NCI-H1092 treated with DMSO at 0.1 percent for 48 hours (cell line): ENCODE measurements at regions not wholly inside any gene's neighbourhood (a gene's known extent, or its start where the extent isn't known, plus 50 kb on each side); places are given as distances from the start of the nearest gene placed in this dataset.
A peak's percentile ranks its signal among the peaks of the same experiment; 100 is the strongest.

ENCODE experiments used
- DNase-seq: peaks from one replicate; lab custom pipeline; 2025; lab: John Stamatoyannopoulos, UW

- DNase-seq: no peak
Observed at GRCh38 chr12:84676787-84677186, 235.8 kb downstream of the SLC6A15 start.

GRCh38 chr12:84661786-84662185 is 250.8 kb downstream of the SLC6A15 start:
- DNase-seq: no peak

DNA sequence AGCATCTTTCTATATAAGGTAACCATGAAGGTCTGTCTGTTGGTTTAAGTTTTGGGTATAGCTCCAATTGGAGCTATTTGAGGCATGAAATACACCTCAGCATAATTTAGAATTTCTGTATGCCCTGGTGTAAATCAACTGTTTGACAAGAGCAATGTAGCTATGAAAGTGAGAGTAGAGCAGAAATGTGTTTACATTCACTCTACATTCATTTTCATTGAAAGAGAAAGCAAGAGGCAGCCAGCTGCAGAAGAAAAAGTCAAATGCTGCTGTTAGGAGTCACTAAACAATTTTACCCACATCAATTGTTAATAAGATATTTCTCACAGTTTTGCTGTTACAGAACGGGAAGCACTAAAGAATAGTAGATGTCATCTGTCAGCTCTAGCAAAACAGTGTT is 252.5 kb downstream of the SLC6A15 start:
- DNase-seq: no peak

DNA sequence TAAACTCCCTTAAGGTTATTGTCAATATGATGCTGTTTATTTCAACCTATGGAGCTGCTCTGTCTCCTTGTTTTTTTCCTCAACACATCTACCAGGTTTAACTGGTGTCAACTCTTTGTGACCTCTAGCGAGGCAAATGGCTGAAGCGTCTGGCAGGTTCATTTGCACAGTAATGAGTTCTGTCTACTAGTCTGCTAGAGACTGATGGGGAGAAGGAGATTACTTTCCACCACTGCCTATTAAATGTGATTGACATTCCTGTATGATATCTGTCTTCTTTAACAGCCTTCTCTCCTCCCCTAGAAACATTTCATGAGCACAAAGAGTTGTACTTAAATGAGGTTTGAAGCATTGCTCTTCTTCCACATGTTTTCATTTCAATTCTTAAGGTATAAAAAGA is 253.7 kb downstream of the SLC6A15 start:
- no peak for DNase-seq

DNA sequence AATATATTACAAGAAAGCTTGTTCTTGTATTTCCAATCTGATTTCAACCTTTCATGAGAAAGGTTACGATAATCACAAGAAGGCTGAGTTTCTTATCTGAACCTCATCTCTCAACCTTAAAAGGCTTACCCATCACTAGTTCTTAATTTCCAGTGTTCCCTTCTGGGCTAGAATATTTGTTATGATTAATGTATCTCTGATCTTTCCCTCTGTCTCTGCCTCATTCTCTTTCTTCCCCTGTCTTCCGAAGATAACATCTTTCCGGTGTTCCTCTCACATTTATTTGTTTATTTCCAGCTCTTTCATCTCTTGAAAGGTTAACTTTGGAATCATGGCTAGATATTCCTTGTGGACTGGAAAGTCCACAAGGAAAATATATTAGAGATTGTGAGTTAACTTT is 255.9 kb downstream of the SLC6A15 start:
- DNase-seq: no peak

- no peak for DNase-seq
Observed at GRCh38 chr12:84653482-84653881, 259.1 kb downstream of the SLC6A15 start.

DNA sequence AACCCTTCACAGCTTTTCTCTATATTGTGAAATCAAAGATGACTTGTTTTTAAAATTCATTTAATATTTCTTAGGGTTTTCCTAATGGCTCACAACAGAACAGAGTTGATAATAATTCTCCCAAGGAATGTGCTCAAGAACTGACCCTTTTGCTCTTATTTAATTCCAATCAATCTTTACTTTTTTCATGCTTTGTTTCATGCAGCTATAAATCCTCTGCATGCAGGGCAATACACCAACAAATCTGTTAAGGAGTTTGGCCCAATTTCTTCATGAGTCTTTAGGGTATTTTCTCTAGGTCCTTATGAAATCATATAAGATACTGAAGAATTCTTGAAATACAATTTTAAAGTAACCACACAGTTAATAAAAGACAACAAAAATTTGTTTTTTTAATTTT is 264.2 kb downstream of the SLC6A15 start:
- no peak for DNase-seq

DNA sequence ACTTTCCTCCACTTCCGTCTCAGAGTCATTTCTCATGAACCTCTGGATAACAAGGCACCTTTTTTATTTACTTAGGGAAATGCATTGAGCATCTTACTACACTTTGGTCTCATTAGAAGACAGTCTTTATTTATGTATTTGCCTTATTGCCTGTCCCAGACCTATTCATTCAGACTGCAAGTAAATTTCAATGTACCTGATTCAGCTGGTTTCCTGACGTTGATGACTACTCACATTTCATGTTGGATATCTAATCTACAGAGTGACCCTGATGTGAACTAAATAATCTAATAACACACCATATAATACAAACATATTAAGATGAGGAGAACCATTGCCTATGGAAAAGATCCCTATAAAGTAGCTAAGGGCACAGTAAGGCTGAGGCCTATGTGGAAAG is 267.7 kb downstream of the SLC6A15 start:
- no peak for DNase-seq

- no peak for DNase-seq
Observed at GRCh38 chr12:84643993-84644392, 268.6 kb downstream of the SLC6A15 start.

GRCh38 chr12:84641940-84642545 is 270.6 kb downstream of the SLC6A15 start:
- DNase-seq: peak; percentile 53

DNA sequence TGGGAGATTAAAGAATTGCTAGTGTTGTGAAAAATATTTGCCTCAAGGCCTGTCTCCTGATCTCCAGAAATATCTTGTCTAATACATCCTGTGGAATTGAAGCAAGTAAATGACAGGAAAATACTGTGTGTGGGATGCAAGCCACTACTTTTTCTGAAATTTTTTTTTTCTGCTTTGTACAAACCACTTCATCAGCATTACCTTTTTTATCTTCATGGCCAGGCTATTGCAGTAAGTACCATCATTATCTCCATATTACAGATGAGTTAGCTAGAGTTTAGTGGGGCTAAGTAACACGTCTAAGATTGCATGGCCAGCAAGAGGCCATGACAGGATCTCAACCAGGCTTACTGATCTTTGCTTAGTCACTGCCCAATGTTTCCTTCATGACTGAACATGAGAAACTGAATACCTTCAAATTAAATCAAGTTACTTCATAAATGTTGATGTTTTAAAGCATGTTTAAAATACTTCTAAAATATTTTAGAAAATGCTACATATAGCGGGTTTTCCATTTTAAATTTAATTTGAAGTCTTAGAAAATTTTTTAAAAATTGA is 273.7 kb downstream of the SLC6A15 start:
- DNase-seq: no peak

- no peak for DNase-seq
Observed at GRCh38 chr12:84637926-84638325, 274.7 kb downstream of the SLC6A15 start.

- no peak for DNase-seq
Observed at GRCh38 chr12:84636801-84637290, 275.8 kb downstream of the SLC6A15 start.

DNA sequence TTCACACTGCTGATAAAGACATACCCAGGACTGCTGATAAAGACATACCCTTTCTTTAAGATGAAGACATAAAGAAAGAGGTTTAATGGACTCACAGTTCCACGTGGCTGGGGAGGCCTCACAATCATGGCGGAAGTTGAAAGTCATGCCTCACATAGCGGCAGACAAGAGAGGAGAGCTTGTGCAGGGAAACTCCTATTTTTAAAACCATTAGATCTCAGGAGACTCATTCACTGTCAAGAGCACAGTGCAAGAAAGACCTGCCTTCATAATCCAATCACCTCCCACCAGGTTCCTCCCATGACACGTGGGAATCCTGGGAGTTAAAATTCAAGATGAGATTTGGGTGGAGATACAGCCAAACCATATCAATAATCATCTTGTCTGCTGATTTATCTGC is 278.1 kb downstream of the SLC6A15 start:
- DNase-seq: no peak

GRCh38 chr12:84632556-84632955 is 280.0 kb downstream of the SLC6A15 start:
- no peak for DNase-seq

DNA sequence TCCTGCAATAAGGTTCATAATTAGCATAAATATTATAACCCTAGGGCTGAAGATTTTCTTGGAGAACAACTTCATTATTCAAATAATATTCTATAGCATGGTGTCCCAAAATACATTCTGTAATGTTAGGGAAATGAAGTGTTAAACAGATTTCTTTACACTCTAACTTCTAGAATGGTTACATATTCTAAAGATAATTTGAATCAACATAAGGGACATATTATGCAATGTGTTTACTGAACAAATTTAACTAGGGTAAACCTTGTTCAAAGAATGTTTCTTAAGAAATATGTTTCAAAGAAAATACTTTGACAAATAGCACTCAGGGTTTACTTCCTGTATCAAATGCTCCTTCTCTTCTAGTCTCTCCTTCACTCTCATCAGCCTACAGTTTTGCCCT is 281.6 kb downstream of the SLC6A15 start:
- DNase-seq: no peak

DNA sequence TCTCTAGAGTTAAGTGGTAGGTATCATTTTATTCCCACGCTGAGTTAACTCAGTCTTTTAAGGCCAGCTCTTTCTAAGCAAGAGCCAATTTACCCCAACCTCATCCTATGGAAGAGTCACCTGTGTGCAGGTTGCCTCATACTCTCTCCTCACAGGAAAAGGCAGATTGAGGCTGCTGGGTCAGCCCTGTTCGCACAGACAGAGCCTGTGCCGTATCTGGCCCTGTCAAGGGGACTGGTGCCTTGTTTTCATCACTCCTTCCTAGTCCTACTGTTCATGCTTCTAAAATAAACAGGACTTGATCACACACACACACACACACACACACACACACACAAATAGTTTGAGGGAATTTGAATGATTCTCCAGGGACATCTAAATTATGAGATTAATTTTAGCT is 285.0 kb downstream of the SLC6A15 start:
- DNase-seq: no peak

DNA sequence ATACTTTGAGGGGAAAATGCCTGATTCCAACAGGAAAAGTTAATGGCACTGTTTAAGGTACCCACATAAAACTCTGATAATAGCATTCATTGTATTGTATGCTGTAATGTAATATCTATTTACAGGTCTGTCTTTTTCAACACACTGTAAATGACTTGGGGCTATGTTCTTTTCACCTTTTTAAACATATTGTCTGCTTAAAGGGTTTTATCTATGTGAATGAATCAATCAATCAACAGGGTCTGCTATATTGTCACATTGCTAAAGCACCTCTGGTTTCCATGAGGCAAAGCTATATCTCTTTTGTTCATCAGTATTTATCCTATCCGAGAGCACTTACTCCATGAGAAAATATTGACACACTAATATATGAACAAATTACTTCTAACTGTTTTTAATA is 288.0 kb downstream of the SLC6A15 start:
- no peak for DNase-seq

- no peak for DNase-seq
Observed at GRCh38 chr12:84619053-84619571, 293.5 kb downstream of the SLC6A15 start.

DNA sequence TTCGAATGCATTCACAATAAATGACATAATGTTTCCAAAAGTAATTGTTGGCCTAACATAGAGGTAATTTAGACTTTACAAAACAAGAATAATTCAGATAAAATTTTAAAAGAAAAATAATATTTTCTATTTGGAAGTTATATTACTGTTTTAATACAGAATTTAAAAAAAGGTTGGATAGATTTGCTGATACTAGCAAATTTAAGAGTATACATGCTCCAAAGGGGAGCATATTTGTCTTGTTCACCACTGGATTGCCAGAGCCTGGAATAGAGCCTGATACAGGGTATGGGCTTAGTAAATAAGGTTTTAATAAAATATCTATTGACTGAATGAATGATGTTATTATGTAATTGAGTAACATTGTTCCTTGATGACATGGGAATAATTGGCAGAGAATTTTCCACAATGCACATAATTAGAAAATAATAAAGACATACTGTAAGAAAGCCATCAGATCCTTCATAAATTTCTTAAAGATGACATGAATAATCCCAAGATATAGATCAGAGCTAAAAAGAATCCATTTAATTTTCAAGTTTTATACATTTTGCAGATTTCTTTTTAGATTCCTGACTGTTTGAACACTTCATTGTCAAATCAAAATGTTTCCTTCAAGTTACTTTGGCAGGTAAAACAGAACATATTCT is 305.3 kb downstream of the SLC6A15 start:
- no peak for DNase-seq

- DNase-seq: no peak
Observed at GRCh38 chr12:84605983-84606382, 306.6 kb downstream of the SLC6A15 start.

DNA sequence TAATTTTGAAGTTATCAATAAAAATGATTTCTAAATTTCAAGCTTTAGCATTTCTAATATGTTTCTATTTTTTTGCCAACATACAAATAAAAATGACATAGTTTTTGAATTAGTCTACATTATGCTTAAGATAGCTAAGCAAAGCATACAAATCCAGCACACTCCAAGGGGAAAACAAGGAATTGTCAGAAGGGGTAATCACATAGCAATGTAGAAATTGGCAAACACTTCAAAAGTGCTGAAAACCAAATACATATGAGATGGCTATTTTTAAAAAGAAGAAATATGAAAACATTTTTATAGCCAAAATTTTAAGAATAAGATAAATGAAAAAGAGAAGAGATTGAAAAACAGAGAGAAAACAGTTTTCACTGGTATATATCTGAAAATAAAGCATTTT is 308.0 kb downstream of the SLC6A15 start:
- no peak for DNase-seq

GRCh38 chr12:84603484-84604248 is 308.9 kb downstream of the SLC6A15 start:
- DNase-seq: no peak
